IPS-18a (cell line): ENCODE measurements at regions not wholly inside any gene's neighbourhood (a gene's known extent, or its start where the extent isn't known, plus 50 kb on each side); places are given as distances from the start of the nearest gene placed in this dataset.

Experiments used
- H3K27ac ChIP-seq: one replicate; pipeline ENCODE4 v1.5.1; 2013; ENCODE audit warnings: low read length
- H3K27me3 ChIP-seq: one replicate; pipeline ENCODE4 v1.6.1; 2013; ENCODE audit warnings: mild to moderate bottlenecking, low read length; ENCODE audit not compliant: control insufficient read depth, insufficient read depth
- H3K36me3 ChIP-seq: one replicate; pipeline ENCODE4 v1.6.1; 2013; ENCODE audit warnings: low read depth, low read length; ENCODE audit not compliant: control insufficient read depth
- H3K4me1 ChIP-seq: one replicate; pipeline ENCODE4 v1.6.1; 2013; ENCODE audit warnings: low read depth, low read length; ENCODE audit not compliant: control insufficient read depth
- H3K4me3 ChIP-seq: one replicate; pipeline ENCODE4 v1.5.1; 2013; ENCODE audit warnings: low read length
- H3K9ac ChIP-seq: one replicate; pipeline ENCODE4 v1.6.1; 2013; ENCODE audit warnings: mild to moderate bottlenecking, low read length, moderate library complexity
- H3K9me3 ChIP-seq: one replicate; pipeline ENCODE4 v1.6.1; 2013; ENCODE audit warnings: low read depth, low read length; ENCODE audit not compliant: control insufficient read depth

DNA sequence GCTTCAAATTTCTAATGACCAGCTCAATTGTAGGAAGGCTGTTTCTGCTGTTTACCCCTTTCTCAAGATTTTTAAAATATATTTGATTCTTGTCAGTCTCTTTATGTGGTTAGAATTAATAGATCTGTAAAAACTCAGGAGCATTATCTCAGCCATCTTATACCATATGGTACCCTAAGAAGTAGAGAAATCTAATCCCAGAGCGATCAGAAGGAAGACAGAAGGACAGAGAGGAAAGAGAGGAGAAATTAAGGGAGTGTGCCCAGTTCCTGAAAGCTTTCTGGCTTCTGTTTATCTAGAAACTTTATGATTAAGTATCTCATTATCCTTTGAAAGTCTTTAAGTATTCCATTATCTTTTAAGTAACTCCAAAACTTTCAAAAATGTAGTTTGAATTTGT is 152.1 kb upstream of the NAV3 start:
- Histone ChIP-seq H3K27me3 (no peaks in the 10 kb centered on the region), H3K9ac (no peak overlapping the region), H3K4me1 (no peaks in the 10 kb centered on the region), H3K27ac (no peak overlapping the region), H3K36me3 (no peaks in the 10 kb centered on the region), H3K9me3 (no peaks in the 10 kb centered on the region), H3K4me3 (no peak overlapping the region)

DNA sequence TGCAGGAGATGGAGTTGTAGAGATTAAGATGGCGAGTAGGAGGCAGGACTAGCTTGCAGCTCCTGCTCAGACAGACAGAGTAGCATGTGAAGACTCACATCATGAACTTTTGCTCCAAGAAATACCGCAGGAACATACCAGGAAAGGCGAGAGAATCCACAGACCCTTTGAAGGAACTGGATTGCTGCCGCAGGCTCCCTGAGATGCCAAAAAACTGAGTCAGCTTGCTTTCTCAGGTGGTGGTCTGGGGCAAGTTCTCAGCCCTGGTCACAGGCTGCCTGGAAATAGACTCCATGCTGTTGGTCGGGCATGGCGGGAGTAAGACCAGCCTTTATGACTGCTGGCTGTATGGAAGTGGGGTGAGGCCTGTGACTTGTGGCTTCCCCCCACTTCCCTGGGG is 163.6 kb upstream of the NAV3 start:
- Histone ChIP-seq H3K4me1 (no peaks in the 10 kb centered on the region), H3K9ac (no peak overlapping the region), H3K4me3 (no peak overlapping the region), H3K36me3 (no peaks in the 10 kb centered on the region), H3K9me3 (no peaks in the 10 kb centered on the region), H3K27me3 (no peaks in the 10 kb centered on the region), H3K27ac (no peak overlapping the region)

DNA sequence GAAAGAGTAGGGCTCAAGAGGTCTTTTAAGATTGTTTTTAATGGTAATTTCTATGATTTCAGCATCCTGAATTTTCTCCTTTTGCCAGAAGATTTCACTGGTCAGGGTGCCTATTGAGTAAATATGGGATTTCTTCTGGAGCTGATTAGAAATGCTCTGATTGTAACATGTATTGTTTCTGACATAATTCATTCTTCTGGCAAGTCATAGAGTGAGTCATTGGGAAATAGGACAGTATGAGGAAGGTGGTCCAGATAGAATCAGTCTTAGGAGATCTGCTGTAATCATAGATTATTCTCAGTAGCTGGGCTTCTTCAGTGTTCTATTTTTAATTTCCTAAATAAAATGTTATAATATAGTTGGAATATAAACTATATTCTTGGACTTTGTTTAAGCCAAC is 182.0 kb upstream of the NAV3 start:
- Histone ChIP-seq H3K36me3 (no peaks in the 10 kb centered on the region), H3K27ac (no peak overlapping the region), H3K9me3 (no peaks in the 10 kb centered on the region), H3K4me1 (peaks cover 35% of the 10 kb centered on the region), H3K4me3 (no peak overlapping the region), H3K27me3 (no peaks in the 10 kb centered on the region), H3K9ac (no peak overlapping the region)

DNA sequence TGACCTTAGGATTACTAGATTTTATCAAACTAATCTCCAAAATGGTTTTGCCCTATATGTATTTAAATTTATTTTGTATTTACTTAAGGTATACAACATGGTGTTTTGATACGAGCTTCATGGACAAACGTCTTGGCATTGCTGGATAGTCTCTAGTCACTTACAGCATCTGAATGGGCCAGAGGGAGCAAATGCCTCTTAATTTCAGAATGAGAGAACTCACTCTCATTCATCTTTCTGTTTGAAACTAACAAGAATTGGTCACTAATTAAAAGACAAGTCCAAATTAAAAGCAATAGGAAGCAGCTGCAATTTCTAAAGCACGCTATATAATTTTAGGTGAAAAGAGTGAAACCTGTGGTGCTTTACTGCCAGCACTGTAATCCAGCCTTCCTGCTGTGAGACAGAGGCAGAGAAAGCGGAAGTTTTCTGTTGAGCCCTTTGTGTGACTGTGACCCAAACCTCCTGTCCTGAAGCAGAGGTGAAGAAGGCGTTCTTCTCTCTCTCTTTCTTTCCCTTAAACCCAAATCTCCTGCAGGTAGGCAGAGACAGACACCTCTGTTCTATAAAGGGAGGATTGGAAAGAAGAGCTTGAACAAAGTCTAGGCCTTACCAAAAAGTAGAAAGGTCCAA is 184.6 kb upstream of the NAV3 start:
- H3K4me3 ChIP-seq: peak overlapping the region; percentile 29
- H3K27me3 ChIP-seq: no peaks in the 10 kb centered on the region
- H3K4me1 ChIP-seq: peaks cover 30% of the 10 kb centered on the region
- no peak overlapping the region for H3K9ac ChIP-seq
- H3K9me3 ChIP-seq: no peaks in the 10 kb centered on the region
- H3K27ac ChIP-seq: no peak overlapping the region
- no peaks in the 10 kb centered on the region for H3K36me3 ChIP-seq

DNA sequence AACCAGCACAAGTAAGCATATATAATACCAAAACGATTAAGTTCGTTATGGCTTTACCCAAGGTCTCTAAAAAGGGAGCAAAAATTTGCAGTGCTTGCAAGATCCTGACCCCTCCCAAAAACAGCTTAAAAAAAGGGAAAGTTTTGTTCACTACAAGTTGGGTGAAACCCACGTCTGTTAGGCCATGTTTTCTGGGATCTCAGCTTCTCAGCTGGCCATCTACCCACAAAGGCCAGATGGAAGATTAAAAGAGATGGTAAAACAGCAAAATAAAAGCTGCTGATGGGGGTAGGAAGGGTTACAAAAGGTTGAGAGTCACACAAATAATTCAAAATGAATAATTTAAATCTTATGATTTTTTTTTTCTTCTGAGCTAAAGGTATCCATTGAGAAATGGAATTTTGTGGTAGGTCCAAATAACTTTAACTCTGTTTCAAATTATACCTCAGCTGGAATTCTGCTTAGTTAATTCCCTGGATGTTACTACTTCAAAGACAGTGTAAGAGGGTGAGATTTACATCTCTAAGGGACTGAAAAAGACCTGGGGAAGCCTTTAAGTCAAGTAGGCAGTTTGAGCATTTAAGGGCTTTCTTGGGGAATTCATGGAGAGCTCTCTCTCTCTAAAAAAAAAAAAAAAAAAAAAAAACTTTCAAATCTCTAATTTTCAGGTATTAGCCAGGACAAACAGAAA is 185.6 kb upstream of the NAV3 start:
- Histone ChIP-seq H3K27ac (peak overlapping the region; percentile 45), H3K36me3 (no peaks in the 10 kb centered on the region), H3K4me1 (peaks cover 38% of the 10 kb centered on the region), H3K27me3 (no peaks in the 10 kb centered on the region), H3K9ac (peak overlapping the region; percentile 4), H3K4me3 (peak overlapping the region; percentile 15), H3K9me3 (no peaks in the 10 kb centered on the region)

DNA sequence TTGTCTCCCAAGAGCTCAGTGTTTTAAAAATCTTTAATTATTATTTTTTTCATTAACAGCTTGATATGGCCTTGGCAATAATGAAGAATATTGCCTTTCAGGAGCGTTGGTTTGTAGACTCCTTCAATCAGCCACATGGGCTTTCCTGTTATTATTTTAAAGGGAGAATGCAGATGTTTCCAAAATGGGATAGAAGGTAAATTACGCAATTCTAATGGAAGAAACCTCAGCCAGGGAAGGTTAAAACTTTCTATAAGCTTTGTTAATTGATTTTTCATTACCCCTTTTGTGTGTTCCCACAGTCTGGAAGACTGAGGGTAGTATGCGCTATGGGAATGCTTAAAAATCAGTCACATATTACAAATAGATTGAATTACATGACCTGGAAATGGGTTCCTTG is 188.4 kb upstream of the NAV3 start:
- Histone ChIP-seq H3K4me3 (no peak overlapping the region), H3K9me3 (no peaks in the 10 kb centered on the region), H3K27ac (no peak overlapping the region), H3K9ac (no peak overlapping the region), H3K36me3 (no peaks in the 10 kb centered on the region), H3K27me3 (no peaks in the 10 kb centered on the region), H3K4me1 (peaks cover 43% of the 10 kb centered on the region)

DNA sequence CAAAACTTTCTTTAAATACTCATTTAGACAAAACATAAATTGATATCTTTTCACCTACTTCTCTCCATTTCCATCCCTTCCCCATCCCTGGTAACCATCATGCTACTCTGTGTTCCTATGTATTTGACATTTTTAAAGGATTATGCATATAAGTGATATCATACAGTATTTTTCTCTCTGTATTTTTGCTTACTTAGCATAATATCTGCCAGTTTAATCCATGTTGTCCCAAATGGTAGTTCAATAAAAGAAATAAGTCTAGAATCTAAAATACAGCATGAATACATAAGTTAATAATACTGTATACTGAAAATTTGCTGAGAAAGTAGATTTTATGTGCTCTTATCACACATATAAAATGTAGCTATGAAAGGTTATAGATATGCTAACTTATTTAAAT is 190.3 kb upstream of the NAV3 start:
- Histone ChIP-seq H3K4me3 (no peak overlapping the region), H3K4me1 (peaks cover 31% of the 10 kb centered on the region), H3K9ac (no peak overlapping the region), H3K27ac (no peak overlapping the region), H3K9me3 (no peaks in the 10 kb centered on the region), H3K27me3 (no peaks in the 10 kb centered on the region), H3K36me3 (no peaks in the 10 kb centered on the region)

DNA sequence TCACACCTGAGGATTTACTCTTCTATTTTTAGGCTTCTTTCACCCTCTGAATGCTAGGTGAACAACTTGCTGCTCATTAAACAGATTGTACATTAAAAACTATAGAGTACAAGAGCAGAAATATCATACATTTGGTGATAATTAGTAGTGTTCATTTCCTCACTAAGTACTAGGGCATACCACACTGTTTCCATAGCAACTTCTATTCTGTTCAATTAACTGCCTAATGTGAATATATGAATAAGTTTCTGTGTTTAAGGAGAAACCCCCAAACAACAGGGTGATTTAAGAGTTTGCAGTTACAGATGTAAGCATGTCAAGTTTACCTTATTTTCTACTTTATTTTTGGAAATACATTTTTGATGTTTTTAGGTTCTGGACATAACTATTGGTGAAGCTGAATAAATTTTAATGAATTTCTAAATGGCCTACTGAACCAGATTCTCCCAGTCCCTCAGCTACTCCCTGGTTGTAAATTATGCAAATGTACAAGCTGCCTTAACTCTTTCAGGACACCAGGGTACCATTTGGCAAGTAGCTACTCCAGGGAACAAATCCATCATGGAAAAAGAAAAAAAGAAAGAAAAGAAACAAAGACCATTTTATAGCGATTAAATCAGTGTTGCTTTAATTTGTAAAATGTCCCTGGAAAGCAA is 199.8 kb upstream of the NAV3 start:
- Histone ChIP-seq H3K4me3 (no peak overlapping the region), H3K4me1 (no peaks in the 10 kb centered on the region), H3K9ac (no peak overlapping the region), H3K9me3 (no peaks in the 10 kb centered on the region), H3K27ac (no peak overlapping the region), H3K27me3 (no peaks in the 10 kb centered on the region), H3K36me3 (no peaks in the 10 kb centered on the region)

DNA sequence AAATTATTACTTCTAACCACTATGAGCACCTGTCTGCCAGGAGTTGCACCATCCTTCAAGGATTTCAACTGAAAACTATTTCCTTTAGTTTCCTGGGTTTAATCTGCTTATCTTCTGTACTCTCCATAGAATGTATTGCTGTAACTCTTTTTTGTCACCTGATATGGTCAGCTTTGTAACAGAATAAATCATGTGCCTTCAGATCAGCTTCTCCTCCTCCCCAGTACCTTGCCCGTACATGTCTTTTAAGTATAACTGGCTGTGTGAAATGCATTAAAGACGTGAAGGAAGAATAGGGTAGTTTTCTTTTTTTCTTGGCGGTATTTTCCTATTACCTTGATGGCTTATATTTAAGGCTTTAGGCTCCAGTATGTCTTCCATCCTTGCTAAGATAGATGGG is 200.3 kb upstream of the NAV3 start:
- no peaks in the 10 kb centered on the region for H3K27me3 ChIP-seq
- H3K9me3 ChIP-seq: no peaks in the 10 kb centered on the region
- no peak overlapping the region for H3K9ac ChIP-seq
- no peak overlapping the region for H3K27ac ChIP-seq
- no peak overlapping the region for H3K4me3 ChIP-seq
- no peaks in the 10 kb centered on the region for H3K4me1 ChIP-seq
- H3K36me3 ChIP-seq: no peaks in the 10 kb centered on the region

DNA sequence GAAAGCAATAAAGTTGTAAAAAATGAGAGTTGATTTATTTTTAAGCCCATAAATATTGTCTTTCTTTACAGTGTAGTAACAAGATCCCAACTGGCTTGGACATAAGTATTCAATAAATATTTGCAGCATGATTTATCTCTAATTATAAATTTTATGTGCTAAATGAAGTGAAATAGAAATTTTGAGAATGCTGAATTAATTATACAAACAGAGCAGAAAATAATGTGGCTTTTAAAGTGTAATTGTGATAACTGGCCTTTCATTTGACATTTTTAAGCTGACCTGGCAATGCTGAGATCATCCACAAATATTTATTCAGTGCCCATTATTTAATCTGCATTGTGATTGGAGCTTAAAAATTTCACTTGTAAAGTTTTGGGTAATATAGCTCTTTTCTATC is 201.6 kb upstream of the NAV3 start:
- Histone ChIP-seq H3K9ac (no peak overlapping the region), H3K4me1 (no peaks in the 10 kb centered on the region), H3K9me3 (no peaks in the 10 kb centered on the region), H3K27ac (no peak overlapping the region), H3K4me3 (no peak overlapping the region), H3K27me3 (no peaks in the 10 kb centered on the region), H3K36me3 (no peaks in the 10 kb centered on the region)

DNA sequence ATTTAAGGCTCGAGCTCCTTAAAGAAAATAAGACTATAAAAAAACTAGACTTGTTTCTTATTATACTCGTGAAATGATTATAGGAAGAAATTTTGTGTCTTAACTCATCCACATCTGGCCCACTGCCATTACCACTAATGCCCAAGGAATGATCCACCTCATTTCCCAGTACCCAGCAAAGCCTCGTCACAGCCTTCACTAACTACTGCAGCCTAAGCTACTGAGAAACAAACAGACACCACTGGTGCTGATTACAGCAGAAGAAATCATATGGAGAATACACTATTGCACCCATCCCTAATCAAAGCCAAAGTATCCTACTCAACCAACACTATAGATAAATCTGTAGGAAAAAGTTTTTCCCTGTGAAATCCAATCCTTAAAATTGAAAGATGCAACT is 205.3 kb upstream of the NAV3 start:
- no peaks in the 10 kb centered on the region for H3K4me1 ChIP-seq
- H3K4me3 ChIP-seq: no peak overlapping the region
- no peaks in the 10 kb centered on the region for H3K36me3 ChIP-seq
- H3K27ac ChIP-seq: no peak overlapping the region
- no peak overlapping the region for H3K9ac ChIP-seq
- no peaks in the 10 kb centered on the region for H3K9me3 ChIP-seq
- H3K27me3 ChIP-seq: no peaks in the 10 kb centered on the region

DNA sequence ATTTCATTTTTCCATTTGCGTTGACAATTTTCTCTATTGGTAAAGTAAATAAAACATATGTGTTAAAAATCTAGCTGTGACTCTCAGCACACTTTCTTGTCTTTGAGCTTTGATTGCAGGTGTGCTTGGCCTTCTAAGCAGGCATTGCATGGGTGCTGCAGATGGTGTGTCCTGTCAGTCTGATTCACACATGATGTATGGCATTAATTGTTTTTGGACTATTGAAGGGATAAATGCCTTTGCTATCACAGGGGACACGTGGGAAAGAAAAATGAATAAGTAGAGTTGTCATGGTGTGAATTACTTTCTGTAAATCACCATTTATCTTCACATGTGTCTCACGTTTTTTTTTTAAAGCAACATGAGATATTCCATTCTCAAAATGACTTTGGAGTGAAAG is 211.3 kb upstream of the NAV3 start:
- Histone ChIP-seq H3K27ac (no peak overlapping the region), H3K4me3 (no peak overlapping the region)

More for the DNA sequence above, 211.3 kb upstream of the NAV3 start:
- Histone ChIP-seq H3K36me3 (no peaks in the 10 kb centered on the region), H3K9ac (no peak overlapping the region), H3K9me3 (no peaks in the 10 kb centered on the region), H3K4me1 (no peaks in the 10 kb centered on the region), H3K27me3 (no peaks in the 10 kb centered on the region)
